ENCODE measurements at regions not wholly inside any gene's neighbourhood (a gene's known extent, or its start where the extent isn't known, plus 50 kb on each side); places are given as distances from the start of the nearest gene placed in this dataset.

GRCh38 chr17:5877948-5878347 is 192.2 kb upstream of the WSCD1 start:
- H3K4me3 Mint-ChIP-seq, result no peak overlapping the region
- H3K4me3 ChIP-seq (ENCODE audit: low read length), result no peak overlapping the region
- H3K36me3 ChIP-seq (ENCODE audit: control insufficient read depth, insufficient read depth, low read length), result no peaks in the 10 kb centered on the region
- 84% methylated on average over 10 of the region's 10 CpGs for WGBS (ENCODE audit: insufficient coverage)
- no peaks in the 10 kb centered on the region for H3K4me1 ChIP-seq (ENCODE audit: control insufficient read depth, insufficient read depth, low read length)
- TF ChIP-seq CTCF (IDR thresholded peaks at IDR 0.05), result no peak
- H3K36me3 Mint-ChIP-seq, result no peaks in the 10 kb centered on the region
- no peak overlapping the region for H3K27ac Mint-ChIP-seq
- no peak for ATAC-seq
- no peaks in the 10 kb centered on the region for H3K4me1 Mint-ChIP-seq
- DNase-seq, result no peak
- H3K9me3 Mint-ChIP-seq, result no peaks in the 10 kb centered on the region
- H3K27ac ChIP-seq (ENCODE audit: low read length), result no peak overlapping the region
- H3K27me3 Mint-ChIP-seq (ENCODE audit: low read depth in 2 of 2), result peaks cover 23 to 29% of the 10 kb centered on the region in 2 donors
- intact Hi-C loops (cut with micrococcal nuclease), result no loop called here
- no peaks in the 10 kb centered on the region for H3K9me3 ChIP-seq (ENCODE audit: control insufficient read depth, insufficient read depth, low read length)
- peaks cover 2% of the 10 kb centered on the region for H3K27me3 ChIP-seq (ENCODE audit: control insufficient read depth, insufficient read depth, low read length)

- 85% methylated on average over 6 of the region's 6 CpGs for WGBS (ENCODE audit: insufficient coverage)
- H3K4me1 Mint-ChIP-seq, result no peaks in the 10 kb centered on the region
- H3K27ac Mint-ChIP-seq, result no peak overlapping the region
- Histone ChIP-seq H3K27ac (ENCODE audit: low read length) (no peak overlapping the region), H3K4me1 (ENCODE audit: control insufficient read depth, insufficient read depth, low read length) (no peaks in the 10 kb centered on the region), H3K36me3 (ENCODE audit: control insufficient read depth, insufficient read depth, low read length) (no peaks in the 10 kb centered on the region), H3K4me3 (ENCODE audit: low read length) (no peak overlapping the region), H3K9me3 (ENCODE audit: control insufficient read depth, insufficient read depth, low read length) (no peaks in the 10 kb centered on the region), H3K27me3 (ENCODE audit: control insufficient read depth, insufficient read depth, low read length) (peaks cover 2% of the 10 kb centered on the region)
- H3K4me3 Mint-ChIP-seq, result no peak overlapping the region
- no peak for DNase-seq
- H3K27me3 Mint-ChIP-seq (ENCODE audit: low read depth in 2 of 2), result peaks cover 19 to 22% of the 10 kb centered on the region in 2 donors
- intact Hi-C loops (cut with micrococcal nuclease), result no loop called here
- TF ChIP-seq CTCF (IDR thresholded peaks at IDR 0.05), result no peak
- ATAC-seq, result no peak
- H3K36me3 Mint-ChIP-seq, result no peaks in the 10 kb centered on the region
- no peaks in the 10 kb centered on the region for H3K9me3 Mint-ChIP-seq
Observed at GRCh38 chr17:5881849-5882248, 188.3 kb upstream of the WSCD1 start.

- Mint-ChIP-seq H3K27me3 (ENCODE audit: low read depth in 2 of 2) (peaks cover 24 to 25% of the 10 kb centered on the region in 2 donors), H3K9me3 (no peaks in the 10 kb centered on the region), H3K4me3 (no peak overlapping the region), H3K27ac (no peak overlapping the region), H3K4me1 (no peaks in the 10 kb centered on the region), H3K36me3 (no peaks in the 10 kb centered on the region)
- no peaks in the 10 kb centered on the region for H3K9me3 ChIP-seq (ENCODE audit: control insufficient read depth, insufficient read depth, low read length)
- no peaks in the 10 kb centered on the region for H3K4me1 ChIP-seq (ENCODE audit: control insufficient read depth, insufficient read depth, low read length)
- intact Hi-C loops (cut with micrococcal nuclease), result no loop called here
- 81% methylated on average over 11 of the region's 13 CpGs for WGBS (ENCODE audit: insufficient coverage)
- no peak for TF ChIP-seq CTCF (IDR thresholded peaks at IDR 0.05)
- H3K27ac ChIP-seq (ENCODE audit: low read length), result no peak overlapping the region
- ATAC-seq (no peak), DNase-seq (no peak)
- H3K36me3 ChIP-seq (ENCODE audit: control insufficient read depth, insufficient read depth, low read length), result no peaks in the 10 kb centered on the region
- no peak overlapping the region for H3K4me3 ChIP-seq (ENCODE audit: low read length)
- H3K27me3 ChIP-seq (ENCODE audit: control insufficient read depth, insufficient read depth, low read length), result peaks cover 2% of the 10 kb centered on the region
Observed at GRCh38 chr17:5883775-5884665, 186.2 kb upstream of the WSCD1 start.

GRCh38 chr17:5885336-5885735 is 184.8 kb upstream of the WSCD1 start:
- no peak overlapping the region for H3K4me3 Mint-ChIP-seq

More at GRCh38 chr17:5885336-5885735, 184.8 kb upstream of the WSCD1 start:
- H3K27ac Mint-ChIP-seq, result no peak overlapping the region
- no peaks in the 10 kb centered on the region for H3K36me3 ChIP-seq (ENCODE audit: control insufficient read depth, insufficient read depth, low read length)
- no peaks in the 10 kb centered on the region for H3K4me1 ChIP-seq (ENCODE audit: control insufficient read depth, insufficient read depth, low read length)
- no peaks in the 10 kb centered on the region for H3K9me3 Mint-ChIP-seq
- ATAC-seq (no peak), DNase-seq (no peak)
- H3K4me1 Mint-ChIP-seq, result no peaks in the 10 kb centered on the region
- no peaks in the 10 kb centered on the region for H3K9me3 ChIP-seq (ENCODE audit: control insufficient read depth, insufficient read depth, low read length)
- no peak overlapping the region for H3K27ac ChIP-seq (ENCODE audit: low read length)
- 89% methylated on average over 4 of the region's 4 CpGs for WGBS (ENCODE audit: insufficient coverage)
- no peak overlapping the region for H3K4me3 ChIP-seq (ENCODE audit: low read length)
- peaks cover 28 to 35% of the 10 kb centered on the region in 2 donors for H3K27me3 Mint-ChIP-seq (ENCODE audit: low read depth in 2 of 2)
- no peaks in the 10 kb centered on the region for H3K36me3 Mint-ChIP-seq
- no peaks in the 10 kb centered on the region for H3K27me3 ChIP-seq (ENCODE audit: control insufficient read depth, insufficient read depth, low read length)
- intact Hi-C loops (cut with micrococcal nuclease), result no loop called here
- TF ChIP-seq CTCF (IDR thresholded peaks at IDR 0.05), result no peak
